Tongue (tissue), 1 donor: ENCODE measurements at regions not wholly inside any gene's neighbourhood (a gene's known extent, or its start where the extent isn't known, plus 50 kb on each side); places are given as distances from the start of the nearest gene placed in this dataset.
A peak's percentile ranks its signal among the peaks of the same experiment; 100 is the strongest.

Experiments
- DNase-seq: peaks from one replicate; pipeline ENCODE4 v3.0.0-alpha.2; 2015

DNA sequence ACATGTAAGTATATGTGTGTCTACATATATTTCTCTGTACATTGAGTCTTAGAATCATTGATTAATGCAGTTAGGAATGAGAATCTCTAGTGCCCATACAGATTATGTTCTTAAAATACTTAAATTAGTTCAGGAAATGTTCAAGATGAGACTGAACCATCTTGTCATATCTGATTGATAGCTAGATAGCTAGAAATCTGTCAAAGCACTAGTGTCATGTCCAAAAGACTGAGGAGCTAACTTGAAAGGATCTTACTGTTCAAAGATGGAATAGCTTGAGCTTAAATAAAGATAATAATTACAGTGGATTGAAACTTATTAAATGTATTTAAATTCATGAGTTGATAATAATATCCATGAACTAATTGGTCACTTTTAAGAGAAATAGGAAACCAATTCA lies 191.7 kb upstream of the TCF21 start:
- no peak for DNase-seq

DNA sequence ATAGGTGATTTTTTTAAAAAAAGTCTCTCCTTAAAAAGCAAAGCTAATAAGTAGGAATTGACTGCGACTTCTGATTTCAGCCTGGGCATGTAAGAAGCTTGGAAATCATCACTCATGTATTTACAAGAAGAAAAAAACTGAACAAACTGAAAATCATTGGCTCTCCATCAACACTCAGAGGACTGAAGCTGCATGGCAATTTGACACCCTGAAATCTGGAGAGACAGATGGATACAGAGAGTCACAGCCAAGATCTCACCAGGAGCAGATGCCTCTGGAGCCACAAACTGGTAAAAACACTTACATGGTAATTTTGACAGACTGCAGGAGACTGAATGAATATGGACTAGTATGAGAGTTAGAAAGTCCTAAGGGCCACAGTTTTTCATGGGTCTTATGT lies 191.2 kb upstream of the TCF21 start:
- DNase-seq = peak; percentile 84

GRCh38 chr6:133698272-133698671 lies 190.6 kb upstream of the TCF21 start:
- DNase-seq = no peak

GRCh38 chr6:133699741-133700385 lies 189.1 kb upstream of the TCF21 start:
- DNase-seq = no peak

DNA sequence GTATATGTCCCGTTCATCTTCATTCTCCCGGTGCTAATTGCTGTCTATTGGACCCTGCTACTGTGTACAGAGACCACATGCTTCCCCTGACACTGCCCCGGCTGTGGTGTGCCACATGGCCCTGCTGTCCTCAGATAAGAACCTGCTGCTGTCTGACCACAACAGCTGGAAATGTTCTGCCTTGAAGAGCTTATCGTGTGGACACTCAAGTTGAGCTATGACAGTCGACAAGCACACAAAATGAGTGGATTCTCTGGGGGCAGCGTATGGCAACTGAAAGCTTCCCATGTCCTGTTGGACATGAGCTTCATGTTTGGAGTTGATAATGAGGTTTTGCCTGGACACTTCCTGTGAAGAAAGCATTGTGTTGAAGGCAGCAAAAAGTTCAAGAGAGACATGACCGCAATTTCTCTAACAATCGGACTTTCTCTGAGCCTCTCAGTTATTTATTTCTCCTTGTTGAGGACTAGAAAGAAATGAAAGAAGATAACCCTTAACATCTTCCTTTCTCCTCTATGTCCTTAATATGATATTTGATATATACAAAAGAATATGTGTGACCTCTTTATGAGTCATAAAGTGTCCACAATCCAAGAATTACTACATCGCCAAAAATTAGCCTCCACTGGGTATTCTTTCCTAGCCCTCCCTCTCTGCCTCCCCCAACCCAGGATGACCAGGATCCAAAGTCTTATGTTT lies 187.1 kb upstream of the TCF21 start:
- DNase-seq = peak; percentile 62

DNA sequence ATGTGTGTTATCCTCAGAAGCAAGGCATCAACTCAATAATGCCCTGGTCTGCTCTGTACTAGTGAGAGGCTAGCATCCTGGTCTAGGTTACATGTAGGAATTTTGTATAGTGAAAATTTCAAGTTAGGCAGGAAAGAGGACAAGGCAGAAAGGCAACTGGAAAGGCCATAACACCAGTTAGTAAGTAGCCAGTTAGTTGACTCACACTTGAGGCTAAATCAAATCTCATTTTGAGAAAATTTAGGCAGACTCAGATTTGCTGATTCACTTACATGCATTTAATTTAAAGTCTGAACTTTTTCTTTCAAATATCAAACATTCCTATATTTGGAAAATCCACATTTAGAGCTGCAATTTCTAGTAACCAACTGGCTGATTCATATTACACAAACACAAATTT lies 184.5 kb upstream of the TCF21 start:
- DNase-seq = no peak

DNA sequence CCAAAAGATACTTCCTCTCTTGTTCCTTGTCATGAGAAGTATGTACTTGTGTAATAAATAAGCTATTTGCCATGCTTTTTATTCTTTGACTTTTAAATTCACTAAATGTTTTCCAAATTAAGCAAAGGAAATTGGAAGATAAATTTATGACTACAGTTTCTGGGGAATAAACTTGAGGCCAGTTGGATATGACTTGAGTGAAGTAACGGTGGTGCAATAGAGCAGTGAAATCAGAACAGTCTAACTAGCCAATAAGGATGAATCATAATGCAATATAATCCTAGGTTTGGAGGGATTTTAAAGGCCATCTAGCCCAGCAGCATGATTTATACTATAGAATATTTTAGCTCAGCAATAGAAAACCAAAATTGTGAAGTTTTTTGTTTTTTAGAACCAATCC lies 183.8 kb upstream of the TCF21 start:
- DNase-seq = no peak

GRCh38 chr6:133705731-133706130 lies 183.2 kb upstream of the TCF21 start:
- DNase-seq = no peak

DNA sequence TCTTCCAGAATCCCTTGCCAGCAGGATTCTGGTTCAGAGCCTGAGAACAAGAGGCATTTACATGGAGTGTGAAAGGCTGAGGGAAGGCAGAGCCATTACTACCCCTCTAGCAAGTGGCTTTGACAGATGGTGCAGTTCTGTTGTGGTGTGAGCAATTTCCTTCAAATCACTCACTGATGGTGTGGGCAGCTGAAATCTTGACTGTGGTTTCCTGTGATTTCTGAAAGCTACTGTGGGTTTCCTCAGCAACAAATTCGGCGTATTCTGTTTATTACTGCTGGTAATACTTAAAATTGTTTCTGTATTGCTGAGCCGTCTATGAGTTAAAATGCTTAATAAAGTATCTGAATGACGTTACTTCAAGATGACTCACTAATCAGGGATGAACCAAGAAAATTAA lies 181.5 kb upstream of the TCF21 start:
- peak; percentile 7 for DNase-seq

DNA sequence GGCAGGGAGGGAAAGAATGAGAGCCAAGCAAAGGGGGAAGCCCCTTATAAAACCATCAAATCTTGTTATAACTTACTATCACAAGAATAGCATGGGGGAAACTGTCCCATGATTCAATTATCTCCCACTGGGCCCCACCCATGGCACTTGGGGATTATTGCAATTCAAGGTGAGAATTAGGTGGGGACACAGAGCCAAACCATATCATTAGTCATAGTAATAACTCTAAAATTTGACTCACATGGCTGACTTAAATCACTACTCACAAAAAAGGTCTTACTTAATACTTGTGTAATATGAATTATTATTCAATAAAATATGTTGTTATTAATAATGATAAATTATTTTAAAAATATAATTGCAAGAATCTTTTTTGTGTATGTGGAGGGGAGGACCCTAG lies 178.1 kb upstream of the TCF21 start:
- DNase-seq = no peak

GRCh38 chr6:133715270-133715669 lies 173.6 kb upstream of the TCF21 start:
- DNase-seq = no peak

DNA sequence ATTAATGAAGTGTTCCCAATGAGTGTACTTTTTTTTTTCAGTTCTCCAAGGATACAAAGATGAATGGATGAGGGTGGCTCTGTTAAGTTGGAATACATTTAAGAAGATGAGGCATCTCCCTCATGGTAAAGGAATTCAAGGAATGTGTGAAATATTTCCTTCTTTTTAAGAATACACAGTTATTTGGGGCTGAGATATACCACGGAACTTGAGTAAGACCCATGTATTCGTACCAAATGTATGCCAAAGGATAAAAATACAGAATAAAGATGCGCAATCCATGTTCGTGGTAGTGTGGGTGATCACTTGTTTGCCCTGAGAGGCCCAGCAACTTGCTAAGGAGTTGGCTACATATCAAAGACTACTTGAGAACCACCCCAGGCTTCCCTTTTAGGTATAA lies 164.2 kb upstream of the TCF21 start:
- no peak for DNase-seq

DNA sequence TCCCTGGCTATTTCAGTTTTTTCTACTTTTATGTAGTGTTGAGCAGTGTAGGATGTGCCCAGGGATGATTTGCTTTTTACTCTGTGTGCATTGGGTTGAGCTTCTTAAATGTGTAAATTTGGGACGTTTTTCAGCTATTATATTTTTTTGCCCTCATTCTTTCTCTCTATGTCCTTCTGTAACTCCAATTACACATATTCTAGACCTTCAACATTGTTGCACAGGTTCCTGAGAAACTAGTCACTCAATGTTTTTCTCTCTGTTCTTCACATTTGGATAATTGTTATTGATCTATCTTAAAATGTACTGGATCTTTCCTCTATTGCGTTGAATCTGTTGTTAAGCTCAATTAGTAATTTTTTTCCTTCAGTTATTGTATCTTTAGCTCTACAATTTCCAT lies 162.7 kb upstream of the TCF21 start:
- no peak for DNase-seq

DNA sequence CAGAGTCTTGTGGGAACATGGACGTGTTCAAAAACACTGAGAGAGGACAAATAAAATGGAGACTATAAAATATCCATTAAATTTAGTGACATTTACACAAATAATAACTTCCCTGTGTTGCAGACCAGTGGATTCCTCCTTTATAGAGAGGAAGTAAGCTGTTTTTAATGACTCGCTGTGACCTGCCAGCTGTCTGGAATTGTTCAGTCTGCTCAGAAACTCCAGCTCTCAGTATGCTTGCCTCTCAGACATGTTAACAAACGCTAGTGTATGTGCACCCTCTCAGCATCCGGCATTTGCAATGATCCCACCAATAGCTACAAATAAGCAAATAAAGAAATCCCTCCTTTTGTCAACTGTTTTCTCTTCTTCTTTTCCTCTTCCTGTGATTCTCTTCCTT lies 158.0 kb upstream of the TCF21 start:
- no peak for DNase-seq

GRCh38 chr6:133740218-133740617 lies 148.7 kb upstream of the TCF21 start:
- no peak for DNase-seq

GRCh38 chr6:133740816-133741215 lies 148.1 kb upstream of the TCF21 start:
- DNase-seq = peak; percentile 28

- DNase-seq = peak; percentile 55
These were observed 147.5 kb upstream of the TCF21 start for GRCh38 chr6:133741375-133741861.

GRCh38 chr6:133743621-133744020 lies 145.3 kb upstream of the TCF21 start:
- no peak for DNase-seq

DNA sequence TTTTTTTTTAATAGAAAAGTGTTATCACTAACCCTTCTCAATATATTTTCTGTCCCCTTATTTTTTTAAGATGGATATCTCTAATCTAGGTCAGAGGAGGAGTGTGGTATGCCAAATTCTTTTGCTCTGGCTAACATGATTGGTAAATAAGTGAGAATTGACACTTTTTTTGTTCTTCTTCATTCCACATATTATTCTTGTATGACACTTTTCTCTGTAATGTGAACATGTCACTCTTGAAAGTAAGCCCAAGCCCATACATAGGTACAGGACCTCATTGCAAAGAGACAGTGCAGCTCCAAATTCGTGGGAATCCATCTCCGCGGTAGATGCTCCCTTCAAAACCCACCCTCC lies 142.5 kb upstream of the TCF21 start:
- DNase-seq = no peak

DNA sequence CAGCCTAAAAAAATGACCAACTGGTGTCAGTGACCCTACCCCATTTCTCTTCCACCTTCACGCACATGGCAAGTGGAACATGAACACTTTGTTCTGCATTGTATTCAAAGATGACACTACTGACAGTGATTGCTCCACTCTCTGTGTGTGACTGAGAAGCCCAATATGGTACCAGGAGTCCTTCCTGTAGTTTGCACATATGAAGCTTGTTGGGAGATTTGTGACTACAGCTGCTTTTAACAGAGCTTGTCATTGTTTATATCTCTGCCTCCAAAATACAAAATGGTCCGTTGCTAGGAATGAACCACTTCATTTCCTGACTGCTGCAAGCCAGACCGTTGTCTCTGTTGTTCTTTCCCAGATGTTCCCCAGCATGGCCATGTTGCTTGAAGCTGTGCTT lies 140.3 kb upstream of the TCF21 start:
- peak; percentile 23 for DNase-seq

DNA sequence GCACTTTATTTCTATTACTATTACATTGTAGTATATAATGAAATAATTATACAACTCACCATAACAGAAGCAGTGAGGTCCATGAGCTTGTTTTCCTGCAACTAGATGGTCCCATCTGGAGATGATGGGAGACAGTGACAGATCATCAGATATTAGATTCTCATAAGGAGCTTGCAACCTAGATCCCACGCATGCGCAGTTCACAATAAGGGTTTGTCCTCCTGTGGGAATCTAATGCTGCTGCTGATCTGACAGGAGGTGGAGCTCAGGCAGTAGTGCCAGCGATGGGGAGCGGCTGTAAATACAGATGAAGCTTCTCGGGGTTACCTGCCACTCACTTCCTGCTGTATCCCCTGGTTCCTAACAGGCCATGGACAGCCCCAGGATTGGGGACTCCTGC lies 139.5 kb upstream of the TCF21 start:
- no peak for DNase-seq

DNA sequence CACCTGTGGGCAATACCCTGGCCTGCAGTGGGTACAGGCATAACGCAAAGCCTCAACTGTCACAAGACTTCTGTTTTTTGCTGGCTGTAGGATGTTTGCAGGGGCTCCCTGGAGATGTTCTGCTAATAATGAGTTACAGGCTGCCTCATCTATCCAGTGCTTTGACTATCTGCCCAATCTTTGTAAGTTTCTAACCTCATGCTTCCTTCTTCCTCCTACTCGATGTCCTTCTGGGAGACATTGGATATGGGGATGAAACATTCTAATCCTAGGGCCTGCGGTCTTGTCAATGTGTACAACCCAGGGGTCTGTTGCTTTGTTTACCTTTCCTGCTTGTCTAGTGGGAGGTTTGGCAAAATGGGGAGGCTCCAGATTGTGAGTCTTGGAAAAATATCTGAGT lies 136.8 kb upstream of the TCF21 start:
- no peak for DNase-seq

- DNase-seq = no peak
These were observed 135.2 kb upstream of the TCF21 start for GRCh38 chr6:133753756-133754155.

DNA sequence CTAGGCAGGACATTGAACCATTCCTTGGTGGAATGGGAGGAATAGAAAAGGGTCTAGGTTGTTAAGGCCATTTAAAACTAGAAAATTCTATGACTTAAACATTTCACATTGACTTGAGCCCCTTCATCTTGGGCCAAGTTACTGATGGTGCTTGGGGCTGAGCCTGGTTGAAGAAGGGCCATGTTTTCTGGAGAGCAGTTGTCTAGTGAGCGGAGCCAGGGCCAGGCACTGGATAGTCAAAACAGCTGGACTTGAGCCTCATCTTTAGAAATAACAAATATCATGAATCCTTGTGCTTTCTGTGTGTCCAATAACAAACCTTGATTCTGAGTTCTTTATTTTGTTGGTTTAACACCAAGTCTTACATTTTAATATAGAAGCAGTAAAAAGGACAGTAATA lies 134.6 kb upstream of the TCF21 start:
- no peak for DNase-seq
